Inferior parietal cortex (tissue), 1 donor: ENCODE measurements at regions not wholly inside any gene's neighbourhood (a gene's known extent, or its start where the extent isn't known, plus 50 kb on each side); places are given as distances from the start of the nearest gene placed in this dataset.

Source experiments
- DNase-seq: peaks from one replicate; pipeline ENCODE4 v3.0.0-alpha.2; 2016; ENCODE audit errors: extremely low spot score

DNA sequence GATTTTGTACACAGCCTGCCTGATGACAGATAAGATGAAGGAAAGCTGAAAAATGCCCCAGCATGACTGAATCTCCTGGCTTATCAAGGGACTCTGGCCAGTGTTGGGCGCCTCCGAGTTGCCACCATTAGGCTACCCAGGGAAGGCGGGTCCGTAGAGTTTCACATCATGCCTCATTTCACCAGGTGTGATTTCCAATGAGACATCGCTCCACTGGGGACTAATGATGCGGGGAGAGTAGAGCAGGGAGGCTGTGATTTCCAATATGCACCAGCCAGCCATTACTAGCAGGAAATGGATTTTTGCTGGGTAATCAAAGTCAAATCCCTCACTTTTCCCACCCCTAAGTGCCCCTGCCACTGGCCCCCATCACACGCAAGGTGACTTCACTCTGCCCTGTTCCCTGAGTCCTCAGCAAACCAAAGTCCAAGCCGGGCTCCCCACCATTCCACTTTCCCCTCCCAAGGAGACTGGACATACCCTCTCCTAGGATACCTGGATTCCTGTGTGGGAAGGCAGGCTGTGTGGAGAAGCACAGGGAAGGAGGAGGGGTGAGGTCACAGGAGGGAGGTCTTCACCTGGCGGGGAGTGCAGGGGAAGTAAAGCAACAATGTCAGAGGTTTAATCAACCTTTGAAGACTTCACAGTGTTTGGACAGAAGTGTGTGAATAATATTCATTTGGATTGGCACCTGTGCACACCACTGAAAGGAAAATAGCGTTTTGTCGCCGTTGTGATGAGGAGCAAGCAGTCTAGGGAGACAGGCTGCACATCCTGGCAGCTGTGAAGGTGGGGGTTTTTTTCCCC lies 613.3 kb upstream of the CADM1 start:
- no peak for DNase-seq

DNA sequence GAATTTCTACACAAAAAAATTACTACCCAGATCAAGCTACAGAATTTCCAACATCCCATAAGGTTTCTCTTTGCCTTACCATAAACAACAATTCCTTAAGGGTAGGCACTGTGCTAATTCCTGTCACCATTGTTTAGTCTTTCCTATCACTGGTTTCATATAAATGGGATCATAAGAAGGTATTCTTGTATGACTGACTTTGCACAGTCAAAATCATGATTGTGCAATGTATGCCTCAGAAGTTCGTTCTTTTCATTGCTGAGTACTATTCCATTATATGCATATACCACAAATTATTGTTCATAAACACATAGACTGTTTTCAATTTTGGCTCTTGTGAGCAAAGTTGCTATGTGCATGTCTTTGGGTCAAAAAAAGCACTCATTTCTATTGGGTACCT lies 611.6 kb upstream of the CADM1 start:
- DNase-seq = no peak

DNA sequence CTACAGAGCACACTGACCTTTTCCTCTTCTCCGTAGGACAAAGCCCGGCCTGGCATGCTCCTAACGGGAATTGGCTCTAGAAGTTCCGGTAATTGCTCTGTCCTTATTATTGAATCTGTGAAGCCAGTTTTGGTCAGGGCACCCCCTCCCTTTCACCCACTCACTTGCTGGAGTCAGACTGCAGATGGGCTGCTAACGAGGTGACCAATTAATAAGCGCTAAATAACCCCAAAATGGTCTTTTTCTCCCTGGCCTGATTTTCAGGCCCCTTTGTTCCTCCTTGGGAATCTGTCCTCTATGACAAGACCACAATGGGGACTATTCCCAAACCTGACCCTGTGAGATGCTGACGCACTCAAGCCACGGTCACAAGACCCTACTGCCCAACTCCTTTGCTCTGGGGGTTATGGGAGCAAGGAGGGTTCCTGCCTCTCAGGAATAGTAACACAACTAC lies 610.0 kb upstream of the CADM1 start:
- peak; percentile 14 for DNase-seq

DNA sequence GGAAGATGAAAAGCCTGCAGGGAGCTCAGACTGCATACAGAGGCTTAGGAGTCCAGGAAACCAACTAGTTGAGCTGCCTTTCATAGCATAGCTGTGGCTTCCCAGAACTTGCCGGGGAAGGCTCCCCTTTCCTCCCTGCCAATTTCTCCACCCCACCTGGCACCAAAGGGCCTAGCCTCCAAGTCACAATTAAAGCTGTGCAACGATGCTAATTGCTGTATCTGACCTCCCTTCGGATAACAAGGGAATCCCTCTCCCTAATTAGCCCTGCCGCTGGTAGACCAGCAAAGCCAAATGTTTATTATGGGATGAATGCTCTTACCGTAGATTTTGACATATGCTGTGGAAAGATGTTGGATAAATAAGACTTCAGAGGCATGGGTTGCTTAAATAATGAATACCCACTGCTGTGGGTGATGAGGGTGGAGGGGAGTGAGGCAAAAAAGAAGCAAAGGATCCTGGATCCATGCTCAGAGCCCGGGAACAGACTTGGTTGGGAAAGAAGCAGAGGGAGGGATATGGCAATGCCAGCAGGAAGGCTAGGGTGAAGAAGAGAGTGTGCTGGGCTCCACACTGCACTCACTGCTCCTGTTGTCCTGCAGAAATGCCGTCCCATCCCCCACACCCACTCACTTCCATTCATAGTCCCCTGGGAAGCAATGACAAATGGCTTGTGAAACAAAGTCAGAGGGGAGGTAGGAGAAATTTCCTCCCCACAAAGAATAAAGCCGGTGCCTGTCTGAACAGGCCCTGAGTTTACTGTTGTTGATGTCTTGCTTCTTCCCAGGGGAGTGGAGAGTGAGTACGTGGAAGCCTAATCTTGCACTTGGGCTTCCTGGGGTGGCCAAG lies 608.1 kb upstream of the CADM1 start:
- peak; percentile 8 for DNase-seq

DNA sequence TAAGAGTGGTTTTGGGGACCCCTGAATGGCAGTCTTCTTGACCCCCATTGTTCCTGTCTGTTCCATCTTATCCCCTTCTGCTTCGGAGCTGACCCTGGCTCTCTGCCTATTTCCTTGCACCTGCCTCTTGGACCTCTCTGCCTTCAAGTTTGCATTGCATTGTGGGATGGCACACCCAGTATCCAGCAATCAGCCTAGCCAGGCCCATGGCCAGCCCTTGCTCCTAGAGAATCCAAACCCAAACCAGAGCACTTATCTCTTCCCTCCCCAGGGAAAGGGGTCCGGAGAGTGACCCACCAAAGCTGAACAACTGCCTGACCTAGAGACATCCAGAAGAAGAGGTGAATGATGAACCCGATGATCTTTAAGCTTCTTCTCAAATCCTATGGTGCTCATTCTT lies 607.3 kb upstream of the CADM1 start:
- DNase-seq = no peak

DNA sequence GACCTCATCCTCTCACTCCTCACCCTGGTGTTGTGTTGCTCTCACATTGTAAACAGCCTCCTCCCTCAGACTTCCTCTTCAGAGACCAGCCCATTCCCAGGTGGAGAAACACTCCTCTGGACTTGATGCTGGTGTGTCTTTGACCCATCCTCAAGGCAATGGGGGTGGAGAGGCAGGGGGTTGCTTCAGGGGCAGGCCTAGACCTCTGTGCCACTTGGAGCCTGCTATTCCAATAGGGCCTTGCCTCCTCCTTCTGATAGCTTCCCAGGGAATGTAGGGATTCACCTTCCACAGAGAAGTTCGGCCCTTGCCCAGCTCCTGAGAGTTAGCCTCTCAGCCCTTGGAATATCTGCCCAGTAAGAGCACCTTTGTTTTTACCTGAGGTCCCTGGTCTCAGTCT lies 606.6 kb upstream of the CADM1 start:
- DNase-seq = no peak

DNA sequence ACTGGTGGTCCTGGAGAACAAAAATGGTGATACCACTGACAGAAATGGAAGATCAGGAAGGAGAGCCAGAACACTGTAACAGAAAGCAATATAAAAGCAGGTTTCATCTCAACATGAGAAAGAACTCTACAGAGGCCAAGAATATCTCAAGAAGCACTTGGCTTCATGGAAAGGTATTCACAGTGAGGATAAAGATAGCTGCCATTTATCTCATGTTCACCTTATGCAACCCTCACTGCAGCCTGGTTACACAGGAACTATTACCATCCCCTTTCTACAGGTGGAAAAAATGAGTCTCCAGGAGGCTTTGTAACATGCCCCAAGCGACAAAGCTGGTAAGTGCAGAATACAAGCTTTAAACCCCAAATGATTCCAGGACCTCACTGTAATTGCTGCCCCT lies 606.1 kb upstream of the CADM1 start:
- DNase-seq = no peak

DNA sequence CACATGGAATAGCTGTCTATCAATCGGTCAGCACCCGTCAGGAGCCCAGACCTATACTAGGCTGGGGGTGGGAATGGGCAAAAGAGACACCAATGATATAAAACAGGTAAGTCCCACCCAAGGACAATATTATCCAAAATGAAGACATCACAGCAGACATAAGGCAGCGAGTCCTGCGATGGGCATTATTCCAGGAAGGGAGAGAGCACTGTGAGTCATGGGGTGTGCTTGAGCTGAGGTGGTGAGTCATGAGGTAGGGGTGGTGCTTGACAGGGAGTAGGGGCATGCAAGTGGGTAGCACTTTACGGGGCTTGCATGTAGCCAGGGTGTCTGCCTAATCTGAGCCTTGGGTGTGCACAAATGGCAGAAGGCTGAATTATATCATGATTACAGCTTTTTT lies 605.0 kb upstream of the CADM1 start:
- no peak for DNase-seq

DNA sequence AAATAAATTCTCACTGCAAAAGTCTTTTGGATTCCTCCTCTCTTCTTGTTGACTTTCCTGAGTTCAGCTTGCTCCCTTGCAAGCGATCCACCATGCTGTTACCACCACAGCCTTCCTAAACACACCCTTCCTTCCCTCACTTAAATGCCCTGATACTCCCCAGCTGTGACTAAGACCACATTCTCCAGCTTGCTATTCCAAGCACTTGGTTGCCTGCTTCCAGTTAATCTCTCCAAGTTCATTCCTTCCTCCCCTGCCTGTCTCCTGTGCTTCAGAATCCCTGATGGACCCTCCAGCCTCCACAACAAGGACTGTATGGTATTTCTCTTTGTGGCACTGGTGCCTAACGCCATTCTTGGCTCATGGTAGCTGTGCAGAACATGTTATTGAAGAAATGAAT lies 603.9 kb upstream of the CADM1 start:
- DNase-seq = no peak

DNA sequence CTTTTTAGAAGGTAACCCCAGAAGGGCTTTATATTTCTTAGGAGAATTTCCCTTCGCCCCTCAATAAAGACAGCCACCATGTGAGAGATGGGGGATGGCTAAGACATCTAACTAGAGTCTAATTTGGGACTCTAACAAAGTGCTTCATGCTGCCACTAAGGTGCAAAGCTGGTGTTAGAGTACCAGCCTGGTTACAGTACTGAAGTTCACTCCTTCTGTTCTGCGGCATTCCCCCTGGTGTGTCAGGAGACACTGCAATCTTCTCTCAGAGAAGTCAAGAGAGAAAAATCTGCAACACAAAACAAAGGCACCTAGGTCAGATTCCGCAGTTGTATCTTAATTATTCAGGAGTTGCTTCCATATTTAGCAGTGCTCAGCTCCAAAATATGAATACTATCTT lies 603.0 kb upstream of the CADM1 start:
- no peak for DNase-seq

DNA sequence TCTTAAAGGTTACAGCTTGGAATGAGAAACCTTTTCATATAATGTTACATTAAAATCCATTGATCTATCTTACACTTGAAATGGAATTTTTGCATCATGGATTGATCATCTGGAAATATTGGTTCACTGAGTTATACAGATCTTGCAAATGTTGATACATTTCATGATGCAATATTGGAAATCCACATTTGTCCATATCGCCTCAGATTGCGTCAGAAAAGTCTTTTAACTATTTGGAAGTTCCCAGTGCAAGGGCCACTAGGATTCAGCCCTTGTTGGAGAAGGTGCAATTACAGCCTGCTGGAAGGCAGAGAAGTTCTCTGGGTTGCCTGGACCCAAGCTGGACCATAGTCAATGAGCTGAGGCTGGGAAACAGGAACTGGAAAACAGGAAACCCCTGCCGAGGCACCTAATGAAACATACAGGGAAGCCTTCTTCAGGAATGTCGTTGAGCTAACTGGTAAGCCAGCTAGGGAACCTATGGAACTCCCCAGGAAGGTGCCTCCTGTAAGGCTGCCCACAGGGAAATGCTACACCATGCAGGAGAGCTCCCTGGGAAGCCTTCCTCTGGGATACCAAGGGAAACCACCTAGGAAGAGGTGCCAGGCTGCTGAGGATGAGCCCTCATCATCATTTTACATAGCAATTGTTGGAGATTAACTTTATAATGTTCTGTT lies 600.4 kb upstream of the CADM1 start:
- no peak for DNase-seq

DNA sequence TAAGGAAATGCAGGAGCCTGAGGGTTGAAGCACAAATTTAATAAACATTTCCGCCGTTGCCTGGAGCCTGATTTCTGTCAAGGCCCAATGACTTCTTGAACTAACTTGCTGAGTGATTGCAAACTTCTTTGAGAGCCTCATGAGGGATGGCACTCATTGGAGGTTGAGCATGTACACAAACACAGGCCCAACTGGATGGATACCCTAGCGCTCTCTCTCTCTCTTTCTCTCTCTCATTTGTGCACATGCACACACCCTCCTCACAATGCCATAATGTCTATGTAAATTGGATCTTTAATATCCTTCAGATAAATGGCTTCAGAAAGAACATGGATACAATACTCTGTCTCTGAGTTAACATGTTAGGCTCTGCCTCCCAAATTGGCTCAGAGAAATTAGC lies 597.7 kb upstream of the CADM1 start:
- no peak for DNase-seq

DNA sequence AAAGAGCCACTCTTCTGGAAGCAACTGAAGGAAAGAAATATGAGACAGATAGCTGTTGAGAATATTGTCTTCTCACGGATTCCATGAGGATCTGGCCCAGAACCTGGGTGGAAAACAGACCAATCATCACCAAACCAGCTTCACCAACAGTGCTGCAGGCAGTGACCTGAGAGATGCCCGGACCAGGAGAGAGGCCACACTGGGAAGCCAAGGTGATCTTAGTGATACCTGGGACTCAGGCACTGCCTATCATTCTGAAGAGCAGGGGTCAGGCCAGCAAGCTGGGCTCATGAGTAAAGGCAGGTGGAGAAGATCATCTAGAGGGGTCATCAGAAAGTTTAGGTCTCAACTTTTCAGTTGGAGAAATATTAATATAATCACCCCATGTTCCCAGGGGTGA lies 595.8 kb upstream of the CADM1 start:
- no peak for DNase-seq

DNA sequence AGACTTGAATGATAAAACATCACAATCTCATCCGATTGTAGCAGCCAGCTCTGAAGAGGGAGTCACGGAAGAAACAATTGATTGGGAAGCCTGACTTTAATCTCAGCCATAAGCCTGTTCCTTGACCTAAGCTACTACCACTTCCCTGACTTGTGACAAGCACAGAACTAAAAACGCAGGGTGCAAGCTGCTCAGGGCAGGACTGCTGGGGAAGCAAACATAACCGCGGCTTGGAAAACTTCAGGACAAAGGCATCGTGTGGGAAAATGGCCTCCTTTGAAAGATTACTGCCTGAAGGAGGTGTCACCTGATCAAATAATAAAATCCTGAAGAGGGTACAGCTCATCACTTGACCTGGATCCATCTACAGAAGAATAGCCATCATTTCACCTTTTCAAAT lies 595.3 kb upstream of the CADM1 start:
- DNase-seq = no peak

DNA sequence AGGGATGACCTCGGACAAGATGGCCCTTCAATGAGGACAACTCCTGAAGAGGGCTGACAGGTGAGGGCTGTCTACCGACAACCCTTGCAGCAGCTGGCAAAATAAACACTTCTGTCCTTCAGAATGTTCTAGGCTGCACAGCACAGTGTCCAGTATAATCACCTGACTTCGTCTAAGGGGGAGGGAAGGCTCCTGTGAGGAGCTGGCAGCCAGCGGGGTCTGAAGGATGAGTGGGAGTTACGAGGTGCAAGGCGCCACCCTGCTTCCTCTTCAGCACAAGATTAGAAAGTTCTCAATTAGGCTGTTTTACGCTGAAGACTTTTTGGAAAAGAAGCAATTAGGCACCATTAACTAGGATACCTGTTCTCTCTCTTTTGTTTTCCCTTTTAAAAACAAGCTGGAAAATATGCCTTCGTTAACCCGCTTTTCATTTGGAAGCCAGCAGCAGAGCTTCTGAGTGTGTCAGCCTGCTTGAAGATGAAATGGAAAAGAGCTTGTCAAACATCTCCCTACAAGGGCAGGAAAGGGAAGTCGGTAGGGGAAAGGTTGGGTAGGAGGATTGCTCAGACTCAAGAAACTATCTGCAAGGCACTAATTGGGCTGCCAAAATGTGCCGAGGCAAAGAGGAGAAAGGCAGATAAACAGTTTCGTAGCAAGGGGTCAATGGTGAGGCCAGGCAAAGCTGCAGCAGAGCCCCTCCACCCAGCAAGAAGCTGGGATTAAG lies 592.2 kb upstream of the CADM1 start:
- DNase-seq = no peak

DNA sequence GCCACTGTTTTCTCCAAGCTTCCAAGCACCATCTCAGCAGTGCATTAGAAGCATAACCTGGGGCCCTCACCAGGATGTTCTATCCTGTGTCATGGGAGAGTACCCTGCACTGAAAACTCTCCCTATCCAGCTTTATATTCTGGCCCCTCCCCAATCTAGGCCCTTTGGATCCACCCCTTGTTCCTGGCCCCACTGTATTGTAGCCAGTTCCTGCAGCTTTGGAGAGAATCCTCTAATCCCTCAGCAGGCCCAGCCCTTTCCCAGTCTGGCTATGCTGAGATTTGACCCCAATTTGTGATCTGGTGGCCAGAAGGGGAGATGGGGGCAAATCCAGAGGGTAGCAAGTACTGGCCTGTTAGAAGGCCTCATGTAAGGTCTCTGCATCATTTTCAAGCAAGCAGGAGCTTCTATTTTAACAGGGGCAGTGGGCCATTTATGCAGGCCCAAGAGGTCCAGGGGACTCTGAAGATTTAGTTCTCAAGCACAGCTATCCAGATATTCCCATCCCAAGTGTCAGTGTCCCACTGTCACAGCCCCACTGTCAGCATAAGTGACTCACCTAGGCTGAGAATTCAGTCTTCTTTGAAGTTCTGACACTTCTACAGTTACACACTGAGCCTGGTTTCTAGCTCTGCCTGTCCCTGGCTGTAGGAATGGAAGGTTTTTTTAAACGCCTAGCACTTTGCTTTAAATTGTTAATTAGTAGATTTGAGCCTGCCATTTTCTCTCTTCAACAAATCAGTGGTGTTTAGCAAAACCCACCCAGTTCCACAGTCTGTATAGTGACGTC lies 589.5 kb upstream of the CADM1 start:
- DNase-seq = no peak

DNA sequence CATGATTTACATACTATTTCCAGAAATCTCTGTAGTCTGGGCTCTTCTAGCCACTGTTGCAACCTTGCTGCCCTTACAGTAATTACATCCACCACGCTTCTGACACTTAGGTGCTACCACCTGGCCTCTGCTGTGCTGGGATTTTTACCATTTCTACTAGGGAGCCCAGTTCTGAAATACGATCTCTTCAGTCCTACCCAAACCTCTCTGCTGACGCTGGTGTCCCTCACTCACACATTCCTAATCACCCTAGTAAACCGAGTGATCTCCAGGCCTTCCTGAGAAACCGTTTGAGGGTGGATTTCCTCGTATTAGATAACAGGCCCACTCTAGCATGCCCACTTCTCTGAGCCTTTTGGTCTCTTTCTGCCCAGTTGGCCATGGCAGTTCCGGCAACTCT lies 588.9 kb upstream of the CADM1 start:
- no peak for DNase-seq

DNA sequence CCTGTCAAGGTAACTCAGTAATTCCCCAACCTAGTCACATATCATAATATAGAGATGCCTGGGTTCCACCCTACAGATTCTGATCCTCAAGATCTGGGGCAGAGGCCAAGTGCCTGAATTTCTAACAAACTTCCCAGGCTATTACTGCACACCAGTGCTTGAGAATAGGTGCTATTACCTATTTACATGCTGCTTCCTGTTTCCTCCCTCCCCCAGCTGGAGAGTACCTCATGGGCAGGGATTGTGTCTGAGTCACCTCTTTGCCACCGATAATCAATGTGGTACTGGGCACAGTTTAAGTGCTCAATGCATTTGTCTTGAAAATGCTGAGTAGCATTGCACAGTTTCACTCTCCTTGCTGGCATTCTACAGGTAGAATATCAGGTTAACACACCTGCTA lies 582.2 kb upstream of the CADM1 start:
- no peak for DNase-seq

DNA sequence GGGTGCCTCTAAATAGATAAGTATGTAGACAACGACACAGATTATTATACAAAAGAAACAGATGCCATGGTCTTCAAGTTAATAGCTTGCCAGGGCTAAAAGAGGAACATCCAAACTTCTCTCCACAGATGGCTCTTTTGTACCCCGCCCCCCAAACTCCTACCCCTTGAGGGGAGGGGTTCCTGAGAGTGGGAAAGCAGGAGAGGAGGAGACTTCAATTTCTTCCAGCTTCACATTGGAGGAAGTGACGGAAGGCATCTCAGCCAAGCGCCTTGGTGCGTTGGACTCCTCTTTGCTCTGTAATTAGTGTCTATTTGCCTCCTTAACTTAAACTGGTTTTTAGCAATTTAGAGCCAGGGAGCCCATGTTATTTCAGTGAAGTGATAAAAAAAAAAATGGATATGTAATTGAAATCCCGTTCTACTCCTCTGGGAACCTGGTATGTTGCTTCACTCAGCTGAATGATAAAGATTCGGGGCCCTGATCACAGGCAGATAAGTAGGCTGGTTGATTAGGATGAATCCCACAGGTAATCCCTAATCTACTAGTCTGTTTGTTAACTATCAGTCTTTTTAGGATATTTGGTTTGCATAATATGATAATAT lies 580.9 kb upstream of the CADM1 start:
- DNase-seq = no peak

DNA sequence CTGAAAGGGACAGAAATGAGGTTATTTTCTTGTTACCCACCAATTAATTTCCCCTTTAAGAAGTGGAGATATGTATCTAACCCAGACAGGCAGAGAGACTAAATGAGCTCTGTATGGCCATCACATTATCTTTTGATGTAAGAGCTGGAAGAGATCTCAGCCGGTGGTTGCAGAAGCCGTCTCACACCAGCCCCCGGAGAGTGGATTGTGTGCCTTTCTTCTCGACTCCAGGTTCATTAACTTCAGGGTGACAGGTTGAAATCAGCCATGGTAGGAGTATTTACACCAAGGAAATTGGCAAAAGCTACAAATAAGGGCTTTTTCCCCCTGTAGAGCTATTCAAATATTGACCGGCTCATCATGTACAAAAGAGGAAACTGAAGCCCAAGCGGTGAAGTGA lies 580.3 kb upstream of the CADM1 start:
- DNase-seq = no peak

DNA sequence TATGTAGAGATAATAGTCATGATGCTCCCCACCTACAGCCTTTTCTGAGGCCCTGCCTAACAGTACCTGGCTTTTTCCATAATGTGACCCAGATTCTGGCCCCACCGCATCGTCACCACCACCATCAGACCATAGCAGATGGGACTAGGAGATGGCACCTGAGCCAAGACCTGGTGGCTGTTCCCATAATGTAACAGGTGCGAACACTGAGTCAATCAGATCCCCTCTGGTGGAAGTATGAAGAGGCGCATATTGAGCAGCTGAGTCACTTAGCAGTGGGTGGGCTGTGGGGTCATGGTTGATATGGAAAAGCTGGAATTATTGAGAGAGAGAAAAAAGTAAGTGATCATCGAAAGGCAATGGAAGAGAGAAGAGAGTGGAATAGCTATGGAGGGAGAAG lies 578.0 kb upstream of the CADM1 start:
- no peak for DNase-seq
